ENCODE measurements at regions not wholly inside any gene's neighbourhood (a gene's known extent, or its start where the extent isn't known, plus 50 kb on each side); places are given as distances from the start of the nearest gene placed in this dataset.

DNA sequence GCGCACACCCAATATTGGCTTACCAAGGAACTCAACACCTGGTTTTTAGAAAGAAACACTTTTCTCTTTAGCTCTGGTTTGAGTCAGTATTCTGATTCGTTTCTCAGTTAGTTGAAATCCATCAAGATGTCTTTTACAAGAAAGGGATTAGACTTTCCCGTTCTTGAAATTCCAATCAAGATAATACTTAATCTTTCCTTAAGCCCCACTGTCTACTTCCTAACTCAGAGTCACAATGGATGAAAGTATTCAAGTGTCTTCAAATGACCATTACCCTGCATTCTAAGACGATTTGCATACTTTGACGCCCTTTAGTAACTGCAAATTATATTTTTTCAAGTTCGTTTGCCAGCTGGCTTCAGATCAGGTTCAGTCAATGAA lies 189.8 kb downstream of the USP22 start:
- TF ChIP-seq EZH2phosphoT487 (IDR thresholded peaks at IDR 0.05; ENCODE audit: low read length): no peak
- TF ChIP-seq, protein P1, sequence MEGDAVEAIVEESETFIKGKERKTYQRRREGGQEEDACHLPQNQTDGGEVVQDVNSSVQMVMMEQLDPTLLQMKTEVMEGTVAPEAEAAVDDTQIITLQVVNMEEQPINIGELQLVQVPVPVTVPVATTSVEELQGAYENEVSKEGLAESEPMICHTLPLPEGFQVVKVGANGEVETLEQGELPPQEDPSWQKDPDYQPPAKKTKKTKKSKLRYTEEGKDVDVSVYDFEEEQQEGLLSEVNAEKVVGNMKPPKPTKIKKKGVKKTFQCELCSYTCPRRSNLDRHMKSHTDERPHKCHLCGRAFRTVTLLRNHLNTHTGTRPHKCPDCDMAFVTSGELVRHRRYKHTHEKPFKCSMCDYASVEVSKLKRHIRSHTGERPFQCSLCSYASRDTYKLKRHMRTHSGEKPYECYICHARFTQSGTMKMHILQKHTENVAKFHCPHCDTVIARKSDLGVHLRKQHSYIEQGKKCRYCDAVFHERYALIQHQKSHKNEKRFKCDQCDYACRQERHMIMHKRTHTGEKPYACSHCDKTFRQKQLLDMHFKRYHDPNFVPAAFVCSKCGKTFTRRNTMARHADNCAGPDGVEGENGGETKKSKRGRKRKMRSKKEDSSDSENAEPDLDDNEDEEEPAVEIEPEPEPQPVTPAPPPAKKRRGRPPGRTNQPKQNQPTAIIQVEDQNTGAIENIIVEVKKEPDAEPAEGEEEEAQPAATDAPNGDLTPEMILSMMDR (IDR thresholded peaks at IDR 0.05; ENCODE audit: low read length): no peak
- no peak for TF ChIP-seq EZH2 (optimal IDR thresholded peaks at IDR 0.05; ENCODE audit: low read depth, low read length)

Data from MM.1S (cell line).